HEK293T (cell line): ENCODE measurements at regions not wholly inside any gene's neighbourhood (a gene's known extent, or its start where the extent isn't known, plus 50 kb on each side); places are given as distances from the start of the nearest gene placed in this dataset.

Source experiments
- CTCF ChIA-PET: fragments of 350-600 bp; formaldehyde crosslinking; extraction: SDS; loops from one replicate; lab custom pipeline; 2021; ENCODE audit warnings: antibody characterized with exemption, inconsistent platforms; lab: Yijun Ruan, JAX
- POLR2A ChIA-PET: fragments of 350-600 bp; formaldehyde crosslinking; extraction: SDS; loops from one replicate; lab custom pipeline; 2020; ENCODE audit warnings: antibody characterized with exemption, inconsistent platforms; lab: Yijun Ruan, JAX
- DNase-seq: peaks from one replicate; pipeline ENCODE4 v3.0.0; 2012; ENCODE audit warnings: mixed read lengths; ENCODE audit errors: extremely low spot score
- ARNT ChIP-seq: fragments of 450-650 bp; IDR thresholded peaks from 2 replicates; pipeline ENCODE4 v1.6.1; 2017; ENCODE audit warnings: mild to moderate bottlenecking
- BHLHE40 ChIP-seq: fragments of 450-650 bp; IDR thresholded peaks from 2 replicates; pipeline ENCODE4 v1.6.1; 2016; ENCODE audit warnings: mild to moderate bottlenecking, moderate library complexity, borderline replicate concordance
- CTBP1 ChIP-seq: fragments of 450-650 bp; IDR thresholded peaks from 2 replicates; pipeline ENCODE4 v1.6.1; 2016; ENCODE audit warnings: borderline replicate concordance
- ELF4 ChIP-seq: fragments of 450-650 bp; IDR thresholded peaks from 2 replicates; pipeline ENCODE4 v1.6.1; 2017; ENCODE audit warnings: antibody characterized with exemption
- FOXA1 ChIP-seq: fragments of 450-650 bp; IDR thresholded peaks from 2 replicates; pipeline ENCODE4 v1.6.1; 2016; ENCODE audit warnings: mild to moderate bottlenecking
- FOXK2 ChIP-seq: fragments of 450-650 bp; IDR thresholded peaks from 2 replicates; pipeline ENCODE4 v1.6.1; 2016; ENCODE audit warnings: mild to moderate bottlenecking
- FOXM1 ChIP-seq: fragments of 450-650 bp; IDR thresholded peaks from 2 replicates; pipeline ENCODE4 v1.6.1; 2017; ENCODE audit warnings: mild to moderate bottlenecking, borderline replicate concordance
- HDGF ChIP-seq: fragments of 450-650 bp; IDR thresholded peaks from 2 replicates; pipeline ENCODE4 v1.6.1; 2017; ENCODE audit warnings: antibody characterized with exemption, borderline replicate concordance
- L3MBTL2 ChIP-seq: fragments of 450-650 bp; conservative IDR thresholded peaks from 2 replicates; pipeline ENCODE4 v1.6.1; 2016; ENCODE audit warnings: mild to moderate bottlenecking
- LEF1 ChIP-seq: fragments of 450-650 bp; IDR thresholded peaks from 2 replicates; pipeline ENCODE4 v1.6.1; 2017; ENCODE audit warnings: mild to moderate bottlenecking, borderline replicate concordance
- NFRKB ChIP-seq: fragments of 450-650 bp; IDR thresholded peaks from 2 replicates; pipeline ENCODE4 v1.6.1; 2016; ENCODE audit warnings: mild to moderate bottlenecking, moderate library complexity
- SP1 ChIP-seq: fragments of 450-650 bp; IDR thresholded peaks from 2 replicates; pipeline ENCODE4 v1.6.1; 2017
- SUZ12 ChIP-seq: fragments of 450-650 bp; IDR thresholded peaks from 2 replicates; pipeline ENCODE4 v1.6.1; 2016; ENCODE audit warnings: mild to moderate bottlenecking
- TARDBP ChIP-seq: fragments of 450-650 bp; IDR thresholded peaks from 2 replicates; pipeline ENCODE4 v1.6.1; 2016
- ZNF384 ChIP-seq: fragments of 450-650 bp; IDR thresholded peaks from 2 replicates; pipeline ENCODE4 v1.6.1; 2016
- TF ChIP-seq, protein P1 (sequence below): fragments of 450-650 bp; IDR thresholded peaks from 2 replicates; pipeline ENCODE4 v1.6.1; 2016

DNA sequence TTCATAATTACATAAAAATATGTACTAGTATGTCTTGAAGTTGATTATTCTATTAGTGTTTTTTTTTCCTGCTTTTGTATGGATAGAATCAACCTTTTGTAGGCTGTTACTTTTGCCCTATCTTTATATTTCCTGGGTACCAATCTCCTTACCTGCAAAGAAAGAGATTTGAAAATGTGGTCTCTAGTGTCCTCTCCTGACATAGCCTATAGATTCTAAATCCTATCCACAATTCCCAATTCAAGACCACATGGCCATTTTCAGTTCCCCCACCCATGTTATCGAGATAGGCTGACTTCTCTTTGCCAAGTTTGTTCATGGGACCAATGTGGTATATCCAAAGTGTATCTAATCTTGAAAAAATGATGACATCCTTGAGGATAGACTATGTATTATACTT, 269.4 kb upstream of the SEMA3D start:
- no peak for TF ChIP-seq FOXM1
- TF ChIP-seq NFRKB: no peak
- TF ChIP-seq FOXA1: no peak
- no peak for DNase-seq
- CTCF ChIA-PET: no interaction called here
- POLR2A ChIA-PET: no interaction called here

DNA sequence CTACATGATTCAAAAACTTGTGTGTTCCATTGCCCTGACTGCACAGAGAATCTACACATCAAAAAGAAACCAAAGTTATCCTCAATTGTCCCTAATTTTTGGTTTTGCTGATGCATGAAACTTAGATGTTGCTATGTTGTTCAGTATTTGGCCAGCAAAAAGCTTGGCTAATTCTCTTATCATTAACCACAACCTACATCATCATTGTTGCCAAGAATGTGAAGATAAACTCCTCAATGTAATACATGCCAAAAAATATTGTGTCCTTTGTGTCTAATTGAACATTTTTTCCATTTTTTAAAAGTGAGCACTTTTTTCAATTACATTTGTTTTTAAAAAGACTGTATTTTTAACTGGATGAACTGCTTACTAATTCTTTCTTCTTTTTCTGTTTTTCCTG, 268.0 kb upstream of the SEMA3D start:
- POLR2A ChIA-PET: no interaction called here
- no peak for DNase-seq
- TF ChIP-seq ELF4 (no peak), ZNF384 (no peak), LEF1 (no peak), FOXM1 (no peak), TARDBP (no peak), BHLHE40 (no peak), CTBP1 (no peak), L3MBTL2 (no peak), SUZ12 (no peak), ARNT (no peak), SP1 (no peak), FOXA1 (no peak)
- TF ChIP-seq, protein P1, sequence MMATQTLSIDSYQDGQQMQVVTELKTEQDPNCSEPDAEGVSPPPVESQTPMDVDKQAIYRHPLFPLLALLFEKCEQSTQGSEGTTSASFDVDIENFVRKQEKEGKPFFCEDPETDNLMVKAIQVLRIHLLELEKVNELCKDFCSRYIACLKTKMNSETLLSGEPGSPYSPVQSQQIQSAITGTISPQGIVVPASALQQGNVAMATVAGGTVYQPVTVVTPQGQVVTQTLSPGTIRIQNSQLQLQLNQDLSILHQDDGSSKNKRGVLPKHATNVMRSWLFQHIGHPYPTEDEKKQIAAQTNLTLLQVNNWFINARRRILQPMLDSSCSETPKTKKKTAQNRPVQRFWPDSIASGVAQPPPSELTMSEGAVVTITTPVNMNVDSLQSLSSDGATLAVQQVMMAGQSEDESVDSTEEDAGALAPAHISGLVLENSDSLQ: no peak
- CTCF ChIA-PET: no interaction called here

DNA sequence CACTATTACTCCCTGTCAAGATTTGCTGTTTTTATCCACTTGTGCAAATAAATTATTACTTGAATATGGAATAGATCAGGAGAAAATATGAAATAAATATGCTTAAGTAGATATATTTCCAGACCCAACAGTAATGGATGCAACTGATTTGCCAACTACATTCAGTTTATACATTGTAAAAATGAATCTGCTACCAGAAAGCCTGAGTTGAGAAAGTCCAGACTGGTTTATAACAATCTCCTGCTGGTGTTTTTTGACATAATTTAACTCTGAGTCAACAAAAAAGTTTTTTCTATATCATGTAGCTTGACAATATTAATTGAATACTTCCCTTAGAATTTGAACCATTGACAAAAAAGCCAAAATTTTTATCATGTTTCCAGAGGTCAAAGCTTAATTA, 265.8 kb upstream of the SEMA3D start:
- no peak for DNase-seq
- TF ChIP-seq FOXK2 (no peak), ELF4 (no peak), FOXA1 (no peak)
- ChIA-PET CTCF (no interaction called here), POLR2A (no interaction called here)

DNA sequence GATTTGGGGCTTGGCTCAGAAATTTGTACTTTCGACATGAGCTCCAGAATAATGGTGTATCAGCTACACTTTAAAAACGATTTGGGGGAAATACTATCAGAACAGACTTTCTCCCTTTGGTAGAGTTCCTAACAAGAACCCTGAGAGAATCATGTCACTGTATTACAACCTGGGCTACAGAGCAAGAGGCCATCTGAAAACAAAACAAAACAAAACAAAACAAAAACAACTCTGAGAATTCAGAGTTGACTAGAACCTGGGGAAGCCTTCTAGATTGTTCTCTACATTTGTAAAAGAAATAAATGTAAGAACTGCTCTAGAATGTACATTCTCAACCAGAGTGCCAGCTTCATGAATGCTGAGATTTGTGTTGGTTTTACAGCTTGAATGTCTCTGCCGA, 262.6 kb upstream of the SEMA3D start:
- POLR2A ChIA-PET: no interaction called here
- CTCF ChIA-PET: no interaction called here
- no peak for DNase-seq
- TF ChIP-seq SP1 (no peak), NFRKB (no peak), HDGF (no peak), ARNT (no peak), FOXA1 (no peak), FOXK2 (no peak), ELF4 (no peak), FOXM1 (no peak), SUZ12 (no peak), LEF1 (no peak), BHLHE40 (no peak)
- TF ChIP-seq, protein P1: no peak

DNA sequence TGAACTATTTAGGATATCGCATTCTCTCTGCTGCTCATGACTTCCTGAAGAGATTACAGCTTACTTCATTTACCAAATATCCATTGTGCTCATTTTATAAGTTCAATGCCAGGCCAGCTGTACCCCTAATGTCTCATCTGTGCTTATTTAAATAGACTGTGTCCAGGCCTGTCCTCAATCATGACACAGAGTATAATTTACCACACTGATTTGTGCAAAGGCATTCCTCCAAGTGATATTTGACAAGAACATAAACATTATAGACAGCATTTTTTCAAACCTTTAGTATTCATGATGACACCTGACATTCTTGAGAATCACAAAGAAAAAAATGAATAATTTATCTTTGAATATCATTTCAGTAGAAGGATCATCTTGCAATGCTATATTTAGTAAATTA, 260.1 kb upstream of the SEMA3D start:
- POLR2A ChIA-PET: no interaction called here
- TF ChIP-seq CTBP1 (no peak), HDGF (no peak), ARNT (no peak), ELF4 (no peak), LEF1 (no peak), ZNF384 (no peak), FOXK2 (no peak), SP1 (no peak), L3MBTL2 (no peak)
- TF ChIP-seq, protein P1: no peak
- no peak for DNase-seq
- CTCF ChIA-PET: no interaction called here

DNA sequence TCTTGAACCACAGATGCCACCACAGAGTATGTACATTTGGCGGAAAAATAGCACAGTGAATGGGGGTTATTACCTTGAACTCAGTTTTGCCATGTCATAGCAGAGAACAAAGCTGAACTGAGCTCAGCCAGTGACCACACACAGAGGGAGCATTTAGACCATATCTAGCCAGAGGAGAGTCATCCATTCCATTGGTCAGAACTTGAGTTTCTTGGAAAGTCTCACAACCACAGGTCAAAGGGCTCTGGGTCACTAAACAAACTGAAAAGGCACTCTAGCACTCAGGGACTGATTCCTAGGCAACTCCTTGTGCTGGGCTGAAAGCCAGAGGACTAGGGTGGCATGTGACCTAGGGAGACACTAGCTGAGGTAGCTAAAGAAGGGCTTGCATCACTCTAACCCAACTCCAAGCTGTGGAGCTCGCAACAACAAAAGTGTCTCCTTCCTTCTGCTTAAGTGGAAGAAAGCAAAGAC, 239.7 kb upstream of the SEMA3D start:
- no peak for DNase-seq
- TF ChIP-seq BHLHE40 (no peak), FOXK2 (no peak), FOXM1 (no peak), SUZ12 (no peak), TARDBP (no peak), SP1 (no peak), L3MBTL2 (no peak), ARNT (no peak), LEF1 (no peak), ELF4 (no peak), FOXA1 (no peak), NFRKB (no peak), HDGF (no peak), ZNF384 (no peak), CTBP1 (no peak)
- TF ChIP-seq, protein P1: no peak
- POLR2A ChIA-PET: no interaction called here
- CTCF ChIA-PET: no interaction called here

DNA sequence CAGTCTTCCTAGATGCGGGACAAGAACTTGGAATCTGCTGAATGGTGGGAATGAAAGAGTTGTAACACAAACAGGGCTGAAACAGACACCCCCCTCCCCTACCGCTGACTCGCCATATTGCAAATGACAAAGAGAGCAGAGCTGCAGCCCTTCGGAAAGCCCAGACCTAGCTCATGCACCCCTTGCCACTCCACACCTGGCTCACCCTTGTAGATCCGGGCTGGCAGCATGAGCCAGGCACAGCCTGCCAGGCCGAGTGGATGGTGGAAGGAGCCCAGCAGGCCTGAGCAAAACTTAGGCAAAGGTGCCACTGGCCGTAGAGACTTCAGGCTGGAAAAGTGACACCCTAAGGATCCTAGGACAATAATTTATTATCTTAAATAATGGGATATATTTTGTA, 237.4 kb upstream of the SEMA3D start:
- ChIA-PET POLR2A (no interaction called here), CTCF (no interaction called here)
- TF ChIP-seq, protein P1: no peak
- no peak for TF ChIP-seq FOXK2
- TF ChIP-seq HDGF: no peak
- TF ChIP-seq SP1: no peak
- TF ChIP-seq L3MBTL2: no peak
- no peak for TF ChIP-seq ELF4
- no peak for TF ChIP-seq SUZ12
- TF ChIP-seq TARDBP: no peak
- TF ChIP-seq BHLHE40: no peak
- TF ChIP-seq FOXM1: no peak
- TF ChIP-seq CTBP1: no peak

More for the DNA sequence above, 237.4 kb upstream of the SEMA3D start:
- no peak for DNase-seq
